Suppressor macrophage treated with lipopolysaccharide for 4 hours (primary cell): ENCODE measurements at regions not wholly inside any gene's neighbourhood (a gene's known extent, or its start where the extent isn't known, plus 50 kb on each side); places are given as distances from the start of the nearest gene placed in this dataset.

Experiments
- DNase-seq: peaks from one replicate; pipeline ENCODE4 v3.0.0-alpha.2; 2020

DNA sequence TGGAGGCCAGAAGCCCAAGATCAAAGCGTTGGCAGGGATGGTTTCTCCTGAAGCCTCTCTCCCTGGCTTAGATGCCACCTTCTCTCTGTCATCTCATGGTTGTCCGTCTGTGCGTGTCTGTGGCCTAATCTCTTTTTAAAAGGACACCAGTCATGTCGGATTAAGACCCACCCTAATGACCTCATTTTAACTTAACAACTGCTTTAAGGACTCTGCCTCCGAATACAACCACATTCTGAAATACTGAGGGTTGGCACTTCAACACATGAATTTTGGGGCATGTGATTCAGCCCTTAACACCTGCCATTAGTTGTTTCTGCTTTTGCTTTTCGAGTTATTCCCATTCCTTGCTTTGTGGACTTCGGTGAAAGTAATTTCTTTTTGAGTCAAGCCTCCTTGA lies 97.8 kb upstream of the SMIM21 start:
- no peak for DNase-seq

GRCh38 chr18:75524841-75525240 lies 97.3 kb upstream of the SMIM21 start:
- DNase-seq: no peak

DNA sequence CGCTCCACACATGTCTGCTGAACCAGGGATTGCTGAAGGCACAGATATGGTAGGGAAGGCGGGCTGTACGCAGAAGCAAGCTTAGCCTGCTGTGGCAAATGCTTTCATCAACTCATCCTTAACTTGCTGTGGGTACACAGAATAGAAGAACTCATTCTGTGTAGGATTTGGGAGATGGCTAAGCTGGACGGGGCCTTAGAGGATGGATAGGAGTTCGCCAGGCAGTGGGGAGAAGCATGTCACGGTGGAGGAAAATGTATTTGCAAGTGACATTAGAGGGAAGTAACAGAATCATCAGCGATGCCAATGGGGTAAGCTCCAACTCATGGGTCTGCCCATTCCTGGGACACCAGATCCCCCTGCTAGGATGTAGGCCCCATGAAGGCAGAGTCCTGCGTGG lies 96.7 kb upstream of the SMIM21 start:
- no peak for DNase-seq

DNA sequence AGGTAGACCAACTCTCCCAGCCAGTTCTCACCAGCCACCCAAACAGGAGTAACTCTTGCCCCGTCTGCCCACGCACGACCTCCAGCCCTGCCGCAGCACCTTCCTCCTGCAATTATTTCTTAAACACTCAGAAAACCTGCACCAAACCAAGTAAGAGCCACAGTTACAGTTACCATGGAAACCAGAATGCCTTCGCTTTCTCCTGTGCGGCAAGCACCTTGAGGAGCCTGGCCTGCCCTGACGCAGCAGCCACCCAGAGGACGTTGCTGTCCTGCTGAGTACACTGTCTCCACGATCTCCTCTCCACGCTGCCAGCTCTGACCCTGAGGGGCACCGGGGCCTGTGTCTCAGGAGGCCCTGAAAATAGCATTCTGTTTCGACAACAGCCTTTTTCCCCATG lies 94.3 kb upstream of the SMIM21 start:
- DNase-seq: no peak

DNA sequence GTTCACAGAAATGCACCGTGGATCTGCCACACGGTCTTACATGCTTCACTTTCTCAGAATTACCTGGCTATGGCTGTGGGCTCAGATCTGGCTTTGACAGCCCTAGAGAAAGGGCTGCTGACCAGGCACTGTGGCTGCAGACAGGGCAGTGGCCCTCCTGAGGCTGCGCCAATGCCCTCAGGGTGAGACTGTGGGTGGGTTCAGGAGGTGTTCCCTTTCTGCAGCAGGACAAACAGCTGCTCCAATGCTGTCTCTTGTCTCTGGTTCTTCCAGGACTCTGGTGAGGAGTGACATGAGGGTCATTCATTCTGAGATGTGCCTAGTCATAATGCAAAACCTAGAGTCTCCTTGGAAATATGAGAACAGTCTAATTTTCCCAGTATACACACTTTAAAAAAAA lies 90.5 kb upstream of the SMIM21 start:
- DNase-seq: no peak

- no peak for DNase-seq
Measured at GRCh38 chr18:75517286-75517685, 89.8 kb upstream of the SMIM21 start.

DNA sequence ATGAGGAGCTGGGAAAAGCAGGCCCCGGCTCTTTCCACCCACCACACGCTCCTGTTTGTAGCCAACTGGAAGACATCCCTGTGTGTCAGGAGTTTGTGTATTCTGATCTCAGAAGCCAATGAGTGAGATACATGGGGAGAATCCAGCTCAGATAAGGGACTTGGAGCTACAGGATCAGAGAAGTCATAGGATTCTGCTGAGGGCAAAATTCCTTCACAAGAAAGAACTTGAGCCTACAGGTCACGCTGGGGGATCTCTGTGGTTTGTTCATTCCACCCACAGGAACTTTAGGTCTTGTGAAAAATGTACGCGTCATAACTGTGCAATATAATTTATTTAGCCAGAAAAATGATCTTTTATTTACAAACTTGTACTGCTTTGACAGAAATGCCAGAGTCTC lies 80.1 kb upstream of the SMIM21 start:
- no peak for DNase-seq

DNA sequence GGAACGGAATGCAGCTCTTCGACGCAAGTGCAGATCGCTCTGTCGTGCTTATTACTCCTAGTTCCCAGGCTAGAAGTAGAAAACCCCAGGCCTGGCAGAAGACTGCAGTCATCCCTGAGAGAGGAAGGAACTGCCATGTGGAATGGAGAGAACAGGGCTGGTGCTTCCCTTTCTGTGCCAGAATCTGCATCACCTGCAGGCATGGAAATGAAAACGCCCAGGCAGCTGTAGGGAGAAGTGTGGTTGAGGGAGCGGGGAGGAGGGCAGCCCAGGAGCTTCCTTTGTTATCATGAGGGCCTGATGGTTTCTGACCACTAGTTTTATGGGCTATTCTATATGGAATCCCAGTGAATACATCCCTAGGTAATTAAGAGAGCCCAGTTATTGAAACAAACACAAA lies 79.4 kb upstream of the SMIM21 start:
- DNase-seq: no peak

- no peak for DNase-seq
Measured at GRCh38 chr18:75504469-75504868, 77.0 kb upstream of the SMIM21 start.

DNA sequence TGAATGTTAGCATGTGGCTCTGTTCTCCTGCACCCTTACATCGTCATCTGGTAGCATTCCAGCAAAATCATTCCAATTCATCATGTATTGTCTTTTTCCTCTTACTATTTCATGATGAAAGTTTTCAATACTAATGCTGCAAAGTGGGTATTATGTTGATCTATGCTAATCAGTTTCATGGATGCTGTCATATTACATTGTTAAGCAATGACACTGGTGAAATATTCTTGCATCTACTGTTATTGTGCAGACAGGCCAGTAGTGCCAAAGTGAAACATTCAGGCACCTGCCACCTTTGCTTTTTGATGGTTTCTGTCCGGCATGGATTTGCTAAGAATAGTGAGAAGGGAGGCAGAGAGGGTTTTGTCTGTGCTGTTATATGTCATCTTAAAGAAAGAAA lies 76.1 kb upstream of the SMIM21 start:
- no peak for DNase-seq

DNA sequence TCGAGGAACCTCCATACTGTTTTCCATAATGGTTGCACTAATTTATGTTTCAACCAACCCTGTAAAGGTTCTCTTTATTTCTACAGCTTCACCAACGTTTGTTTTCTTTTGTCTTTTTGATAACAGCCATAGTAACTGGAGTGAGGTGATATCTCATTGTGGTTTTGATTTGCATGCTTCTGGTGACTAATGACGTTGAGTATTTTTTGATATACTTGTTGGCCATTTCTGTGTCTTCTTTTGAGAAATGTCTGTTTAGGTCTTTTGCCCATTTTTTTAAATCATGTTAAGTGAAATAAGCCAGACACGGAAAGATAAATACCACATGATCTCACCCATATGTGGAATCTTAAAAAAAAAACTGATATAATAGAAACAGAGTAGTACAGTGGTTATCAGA lies 74.8 kb upstream of the SMIM21 start:
- DNase-seq: no peak

DNA sequence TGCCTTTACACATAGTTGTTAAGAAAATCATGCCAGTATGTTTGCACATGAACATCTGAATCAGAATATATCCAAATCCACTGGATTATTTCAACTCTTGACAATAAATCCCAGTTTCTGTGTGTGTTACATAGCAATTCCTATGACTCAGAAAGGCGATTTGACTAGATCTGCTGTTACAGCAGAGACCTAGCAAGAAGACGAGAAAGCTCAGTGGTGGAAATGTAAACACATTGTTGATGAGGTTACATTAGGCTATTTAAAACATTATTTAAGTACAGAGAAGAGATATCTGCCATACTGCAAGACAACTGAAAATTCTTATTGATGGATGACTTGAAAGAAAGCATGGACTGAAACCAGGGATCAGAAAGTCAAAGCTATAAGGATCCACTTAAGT lies 73.0 kb upstream of the SMIM21 start:
- DNase-seq: no peak

- no peak for DNase-seq
Measured at GRCh38 chr18:75497576-75498235, 70.2 kb upstream of the SMIM21 start.

DNA sequence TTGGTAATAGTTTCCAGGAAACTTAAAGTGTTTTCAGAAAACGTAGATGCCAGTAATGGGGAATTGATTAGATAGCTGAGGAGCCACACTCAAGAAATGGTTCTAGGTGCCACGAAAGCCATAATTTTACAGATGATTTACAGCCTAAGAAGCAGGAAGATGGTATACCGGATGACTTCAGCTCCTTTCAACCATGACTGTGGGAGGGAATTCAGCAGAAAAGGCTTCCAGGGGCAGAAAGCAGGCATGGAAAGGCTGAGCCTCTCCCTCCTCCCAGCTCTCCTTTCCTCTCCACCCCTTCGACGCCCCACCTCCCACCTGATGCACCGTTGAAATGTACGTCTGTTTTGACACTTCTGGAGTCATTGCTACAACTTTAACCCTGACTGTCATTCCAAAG lies 68.6 kb upstream of the SMIM21 start:
- DNase-seq: no peak

- DNase-seq: no peak
Measured at GRCh38 chr18:75492852-75493251, 65.3 kb upstream of the SMIM21 start.

DNA sequence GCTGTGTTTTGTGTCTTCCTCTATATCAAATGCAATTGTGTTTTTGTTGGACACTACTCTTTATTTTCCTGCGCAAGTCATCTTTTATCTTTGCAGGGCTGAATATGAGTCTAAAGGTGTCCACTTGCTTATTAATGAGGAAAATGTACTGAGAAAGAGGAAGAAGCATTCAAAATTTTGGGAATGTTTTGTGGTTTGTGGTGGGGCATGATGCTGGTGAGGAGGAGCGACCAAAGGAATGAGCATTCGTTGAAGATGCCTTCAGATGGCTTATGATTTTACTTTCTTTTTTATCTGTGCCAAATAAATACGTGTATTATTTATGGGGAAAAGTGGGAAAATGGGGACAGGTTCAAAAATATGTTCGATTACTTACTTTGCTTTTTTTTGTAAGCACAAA lies 63.9 kb upstream of the SMIM21 start:
- no peak for DNase-seq

- no peak for DNase-seq
Measured at GRCh38 chr18:75489493-75490190, 62.1 kb upstream of the SMIM21 start.

GRCh38 chr18:75483662-75484061 lies 56.2 kb upstream of the SMIM21 start:
- DNase-seq: no peak

DNA sequence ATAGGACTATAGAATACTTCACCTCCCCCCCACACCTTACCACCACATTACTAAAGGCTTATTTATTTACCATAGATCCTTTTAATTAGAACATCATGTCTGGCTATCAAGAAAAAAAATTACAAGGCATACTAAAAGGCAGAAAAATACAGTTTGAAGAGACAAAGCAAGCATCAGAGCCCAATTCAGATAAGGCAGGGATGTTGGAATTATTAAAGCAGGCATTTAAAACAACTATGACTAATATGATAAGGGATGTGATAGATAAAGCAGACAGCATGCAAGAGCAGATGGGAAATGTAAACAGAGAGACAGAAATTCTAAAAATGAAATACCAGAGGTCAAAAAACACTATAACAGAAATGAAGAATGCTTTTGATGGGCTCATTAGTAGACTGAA lies 55.4 kb upstream of the SMIM21 start:
- no peak for DNase-seq

- no peak for DNase-seq
Measured at GRCh38 chr18:75480487-75480886, 53.0 kb upstream of the SMIM21 start.

GRCh38 chr18:75478996-75479880 lies 51.7 kb upstream of the SMIM21 start:
- DNase-seq: peak; percentile 61

- DNase-seq: peak; percentile 62
Measured at GRCh38 chr18:75477900-75478299, 50.4 kb upstream of the SMIM21 start.
